H9 (cell line): ENCODE measurements at regions not wholly inside any gene's neighbourhood (a gene's known extent, or its start where the extent isn't known, plus 50 kb on each side); places are given as distances from the start of the nearest gene placed in this dataset.

ENCODE experiments used
- DNase-seq: peaks from one replicate; pipeline ENCODE4 v3.0.0-alpha.2; 2017
- H2AFZ ChIP-seq: one replicate; pipeline ENCODE4 v1.6.1; 2013; ENCODE audit warnings: mild to moderate bottlenecking, low read length, control low read depth, moderate library complexity
- H2AK5ac ChIP-seq: 2 replicates; pipeline ENCODE4 v1.6.1; 2013; ENCODE audit warnings: low read length, control low read depth, mixed read lengths; ENCODE audit not compliant: insufficient read length
- H2BK120ac ChIP-seq: one replicate; pipeline ENCODE4 v1.6.1; 2013; ENCODE audit warnings: low read depth, mild to moderate bottlenecking, low read length, control low read depth, inconsistent platforms; ENCODE audit not compliant: poor library complexity, severe bottlenecking
- H2BK12ac ChIP-seq: 2 replicates; pipeline ENCODE4 v1.6.1; 2013; ENCODE audit warnings: low read length, control low read depth, mixed read lengths, low read depth; ENCODE audit not compliant: insufficient read length
- H2BK15ac ChIP-seq: 2 replicates; pipeline ENCODE4 v1.6.1; 2013; ENCODE audit warnings: low read depth, low read length, control low read depth
- H2BK20ac ChIP-seq: one replicate; pipeline ENCODE4 v1.6.1; 2013; ENCODE audit warnings: low read depth, mild to moderate bottlenecking, low read length, control low read depth, inconsistent platforms; ENCODE audit not compliant: poor library complexity, severe bottlenecking
- H2BK5ac ChIP-seq: 2 replicates; pipeline ENCODE4 v1.6.1; 2013; ENCODE audit warnings: low read length, control low read depth, mixed read lengths; ENCODE audit not compliant: insufficient read length
- H3K14ac ChIP-seq: 2 replicates; pipeline ENCODE4 v1.6.1; 2013; ENCODE audit warnings: low read length, control low read depth; ENCODE audit not compliant: insufficient read depth
- H3K18ac ChIP-seq: 2 replicates; pipeline ENCODE4 v1.6.1; 2013; ENCODE audit warnings: low read depth, mild to moderate bottlenecking, mixed read lengths, low read length, control low read depth; ENCODE audit not compliant: insufficient read length
- H3K23ac ChIP-seq: 2 replicates; pipeline ENCODE4 v1.6.1; 2013; ENCODE audit warnings: low read length, control low read depth, mixed read lengths, low read depth; ENCODE audit not compliant: insufficient read length
- H3K23me2 ChIP-seq: 2 replicates; pipeline ENCODE4 v1.6.1; 2013; ENCODE audit warnings: low read depth, mild to moderate bottlenecking, mixed read lengths, low read length, control low read depth; ENCODE audit not compliant: insufficient read length, poor library complexity, severe bottlenecking
- H3K27ac ChIP-seq: 2 replicates; pipeline ENCODE4 v1.5.1; 2013; ENCODE audit warnings: low read length, control low read depth, mixed read lengths, low read depth; ENCODE audit not compliant: insufficient read length
- H3K27me3 ChIP-seq: 2 replicates; pipeline ENCODE4 v1.6.1; 2013; ENCODE audit warnings: low read length, control low read depth, inconsistent platforms; ENCODE audit not compliant: insufficient read depth
- H3K4ac ChIP-seq: 2 replicates; pipeline ENCODE4 v1.6.1; 2013; ENCODE audit warnings: low read depth, mild to moderate bottlenecking, control low read depth, inconsistent platforms, low read length, moderate library complexity
- H3K4me1 ChIP-seq: 2 replicates; pipeline ENCODE4 v1.6.1; 2013; ENCODE audit warnings: low read length, control low read depth, inconsistent platforms; ENCODE audit not compliant: insufficient read depth
- H3K4me2 ChIP-seq: 2 replicates; pipeline ENCODE4 v1.6.1; 2013; ENCODE audit warnings: low read length, control low read depth, mixed read lengths; ENCODE audit not compliant: insufficient read length, insufficient read depth
- H3K56ac ChIP-seq: 2 replicates; pipeline ENCODE4 v1.6.1; 2013; ENCODE audit warnings: low read depth, mild to moderate bottlenecking, mixed read lengths, low read length, control low read depth; ENCODE audit not compliant: insufficient read length
- H3K79me1 ChIP-seq: 2 replicates; pipeline ENCODE4 v1.6.1; 2013; ENCODE audit warnings: low read depth, mild to moderate bottlenecking, moderate library complexity, low read length, control low read depth, inconsistent platforms; ENCODE audit not compliant: insufficient read depth, poor library complexity, severe bottlenecking
- H3K79me2 ChIP-seq: 2 replicates; pipeline ENCODE4 v1.6.1; 2013; ENCODE audit warnings: low read length, control low read depth, inconsistent platforms; ENCODE audit not compliant: insufficient read depth
- H3K9ac ChIP-seq: 2 replicates; pipeline ENCODE4 v1.6.1; 2013; ENCODE audit warnings: low read length, control low read depth, mixed read lengths; ENCODE audit not compliant: insufficient read length; ENCODE audit errors: extremely low read depth
- H3K9me3 ChIP-seq: one replicate; pipeline ENCODE4 v1.6.1; 2013; ENCODE audit warnings: low read depth, low read length, inconsistent platforms; ENCODE audit not compliant: control insufficient read depth
- H3T11ph ChIP-seq: one replicate; pipeline ENCODE4 v1.6.1; 2013; ENCODE audit warnings: mild to moderate bottlenecking, low read length, control low read depth, inconsistent platforms
- H4K20me1 ChIP-seq: one replicate; pipeline ENCODE4 v1.6.1; 2013; ENCODE audit not compliant: control insufficient read depth, insufficient read length, insufficient read depth
- H4K5ac ChIP-seq: 2 replicates; pipeline ENCODE4 v1.6.1; 2013; ENCODE audit warnings: low read depth, mild to moderate bottlenecking, mixed read lengths, low read length, control low read depth; ENCODE audit not compliant: insufficient read length
- H4K8ac ChIP-seq: replicated peaks from 2 replicates; pipeline ENCODE4 v1.6.1; 2013; ENCODE audit warnings: low read length, control low read depth, mixed read lengths, low read depth; ENCODE audit not compliant: insufficient read length
- H4K91ac ChIP-seq: 2 replicates; pipeline ENCODE4 v1.6.1; 2013; ENCODE audit warnings: low read depth, mild to moderate bottlenecking, moderate library complexity, mixed read lengths, low read length, control low read depth; ENCODE audit not compliant: insufficient read length
- H3K27ac Mint-ChIP-seq, 3 experiments: 2 replicates in 2 of 3; 3 replicates in 1 of 3; pipeline ENCODE4 v1.8.0; 2020 to 2021; ENCODE audit warnings: mixed read lengths in 3 of 3, mild to moderate bottlenecking in 1 of 3, moderate library complexity in 1 of 3
- H3K27me3 Mint-ChIP-seq: 2 replicates; pipeline ENCODE4 v1.8.0; 2021; ENCODE audit warnings: low read depth, mild to moderate bottlenecking, moderate library complexity, mixed read lengths
- H3K36me3 Mint-ChIP-seq, 3 experiments: 2 replicates in 2 of 3; 3 replicates in 1 of 3; pipeline ENCODE4 v1.8.0; 2020 to 2021; ENCODE audit warnings: low read depth in 3 of 3, mixed read lengths in 3 of 3; ENCODE audit not compliant: insufficient read depth in 1 of 3
- H3K4me1 Mint-ChIP-seq, 2 experiments: 2 replicates each; pipeline ENCODE4 v1.8.0; 2020; ENCODE audit warnings: mixed read lengths in 2 of 2
- H3K4me3 Mint-ChIP-seq, 2 experiments: 2 replicates in 1 of 2; 3 replicates in 1 of 2; pipeline ENCODE4 v1.8.0; 2020 to 2021; ENCODE audit warnings: mild to moderate bottlenecking in 2 of 2, mixed read lengths in 2 of 2, moderate library complexity in 1 of 2
- H3K9me3 Mint-ChIP-seq, 2 experiments: 2 replicates in 1 of 2; 3 replicates in 1 of 2; pipeline ENCODE4 v1.8.0; 2020; ENCODE audit warnings: mild to moderate bottlenecking in 2 of 2, mixed read lengths in 2 of 2, moderate library complexity in 1 of 2
- CTCF ChIP-seq: fragments of 200-600 bp; sonication (generic); conservative IDR thresholded peaks from 3 replicates; pipeline ENCODE4 v1.8.0; 2021; ENCODE audit warnings: antibody characterized with exemption, mild to moderate bottlenecking
- WGBS: extraction: QIAGEN DNeasy Blood & Tissue Kit; methylation state at CpG from one replicate; pipeline ENCODE4 v1.1.7; 2013; ENCODE audit warnings: missing lambda C conversion rate, low lambda C conversion rate, mixed read lengths; ENCODE audit not compliant: insufficient read length; ENCODE audit errors: extremely low coverage; 5-methylcytosine and 5-hydroxymethylcytosine counted together

- H2BK15ac ChIP-seq, result no peak overlapping the region
- no peak overlapping the region for H2BK12ac ChIP-seq
- H3K4me2 ChIP-seq, result no peak overlapping the region
- no peak overlapping the region for H4K5ac ChIP-seq
- H3K9ac ChIP-seq, result no peak overlapping the region
- DNase-seq, result no peak
- no peaks in the 10 kb centered on the region for H3K27me3 Mint-ChIP-seq
- no peak overlapping the region for H3K4ac ChIP-seq
- H3K4me3 Mint-ChIP-seq, result no peak overlapping the region
- no peaks in the 10 kb centered on the region for H3K4me1 ChIP-seq
- no peak overlapping the region for H4K8ac ChIP-seq
- H4K91ac ChIP-seq, result no peak overlapping the region
- H3K79me2 ChIP-seq, result no peaks in the 10 kb centered on the region
- no peaks in the 10 kb centered on the region for H3K23me2 ChIP-seq
- H3K9me3 ChIP-seq, result no peaks in the 10 kb centered on the region
- no CpG with 5 or more reads among the region's 5 CpGs for WGBS
- no peak overlapping the region for H2BK120ac ChIP-seq
- no peaks in the 10 kb centered on the region for H3K79me1 ChIP-seq
- H2AK5ac ChIP-seq, result no peak overlapping the region
- no peaks in the 10 kb centered on the region for H3K27me3 ChIP-seq
- H3K14ac ChIP-seq, result no peak overlapping the region
- H3K18ac ChIP-seq, result no peak overlapping the region
- no peak overlapping the region for H2BK20ac ChIP-seq
- H3T11ph ChIP-seq, result no peak overlapping the region
- H3K27ac ChIP-seq, result no peak overlapping the region
- no peak overlapping the region for H2AFZ ChIP-seq
- no peaks in the 10 kb centered on the region for H3K9me3 Mint-ChIP-seq
- H3K36me3 Mint-ChIP-seq, result no peaks in the 10 kb centered on the region
- peaks cover 0 to 7% of the 10 kb centered on the region in 2 experiments; a peak in 2 of 4 replicates for H3K4me1 Mint-ChIP-seq
- no peak overlapping the region for H3K23ac ChIP-seq
- H3K56ac ChIP-seq, result no peak overlapping the region
- no peak overlapping the region for H3K27ac Mint-ChIP-seq
- no peaks in the 10 kb centered on the region for H4K20me1 ChIP-seq
- no peak for TF ChIP-seq CTCF
- H2BK5ac ChIP-seq, result no peak overlapping the region
Observed at GRCh38 chr10:3676564-3676963, 108.4 kb downstream of the KLF6 start.
